ENCODE measurements at regions not wholly inside any gene's neighbourhood (a gene's known extent, or its start where the extent isn't known, plus 50 kb on each side); places are given as distances from the start of the nearest gene placed in this dataset.
A peak's percentile ranks its signal among the peaks of the same experiment; 100 is the strongest.
"Not testable (repeated sequence)": the region's sequence is repeated elsewhere in the genome, so short reads cannot be mapped to it uniquely, and the experiment has no call there.

GRCh38 chr1:29682919-29683295, 446.6 kb downstream of the PTPRU start:
- TF ChIP-seq CTCF (IDR thresholded peaks at IDR 0.05) = no peak
- peak in 1 of 8 donors; percentile 51 for ATAC-seq

GRCh38 chr1:29682171-29682918, 446.0 kb downstream of the PTPRU start:
- no peak for TF ChIP-seq CTCF (IDR thresholded peaks at IDR 0.05)
- H3K27me3 ChIP-seq = peaks cover 0 to 41% (median 17%) of the 10 kb centered on the region in 7 donors
- WGBS, 2 donors = 55 to 56% methylated on average over 10 of the region's 10 CpGs
- peaks cover 0 to 8% (median 0%) of the 10 kb centered on the region in 9 donors for H3K4me1 ChIP-seq
- ATAC-seq = peak in 1 of 8 donors; percentile 11
- no peaks in the 10 kb centered on the region for H3K36me3 ChIP-seq
- no peak overlapping the region for H3K4me3 ChIP-seq
- no peaks in the 10 kb centered on the region for H3K9me3 ChIP-seq
- peak in 1 of 2 donors; percentile 2 for DNase-seq
- no peak overlapping the region for H3K27ac ChIP-seq
- intact Hi-C loops (cut with DNase I) = no loop called here

More at GRCh38 chr1:29682919-29683295, 446.6 kb downstream of the PTPRU start:
- peak in 1 of 2 donors; percentile 31 for DNase-seq
- Histone ChIP-seq H3K4me1 (peaks cover 0 to 8% (median 0%) of the 10 kb centered on the region in 9 donors), H3K36me3 (no peaks in the 10 kb centered on the region), H3K4me3 (no peak overlapping the region), H3K9me3 (no peaks in the 10 kb centered on the region), H3K27me3 (peaks cover 0 to 46% (median 19%) of the 10 kb centered on the region in 7 donors), H3K27ac (no peak overlapping the region)
- WGBS, 2 donors = 23 to 26% methylated on average over 3 of the region's 3 CpGs
- intact Hi-C loops (cut with DNase I) = no loop called here

- H3K27me3 ChIP-seq = peaks cover 0 to 33% (median 11%) of the 10 kb centered on the region in 7 donors
- DNase-seq; H3K36me3 ChIP-seq; H3K4me3 ChIP-seq; H3K27ac ChIP-seq; H3K4me1 ChIP-seq; H3K9me3 ChIP-seq; intact Hi-C loops (cut with DNase I); ATAC-seq: not testable (repeated sequence)
- WGBS, 2 donors = 59 to 61% methylated on average over 5 to 6 of the region's 6 CpGs
Observed at GRCh38 chr1:29681416-29681815, 445.1 kb downstream of the PTPRU start.

- Histone ChIP-seq H3K4me1 (peaks cover 0 to 14% (median 4%) of the 10 kb centered on the region in 9 donors), H3K9me3 (no peaks in the 10 kb centered on the region), H3K36me3 (no peaks in the 10 kb centered on the region), H3K4me3 (no peak overlapping the region), H3K27me3 (peaks cover 0 to 21% (median under 1%) of the 10 kb centered on the region in 7 donors), H3K27ac (no peak overlapping the region)
- DNase-seq (no peak), ATAC-seq (no peak)
- intact Hi-C loops (cut with DNase I) = no loop called here
- 90 to 93% methylated on average over 11 of the region's 11 CpGs for WGBS, 2 donors
- no peak for TF ChIP-seq CTCF (IDR thresholded peaks at IDR 0.05)
Observed at GRCh38 chr1:29679828-29680558, 443.7 kb downstream of the PTPRU start.

All from heart right ventricle (tissue), 16 donors.